Esophagus muscularis mucosa (tissue), 4 donors: ENCODE measurements at regions not wholly inside any gene's neighbourhood (a gene's known extent, or its start where the extent isn't known, plus 50 kb on each side); places are given as distances from the start of the nearest gene placed in this dataset.

Experiments used
- DNase-seq: peaks from one replicate; pipeline ENCODE4 v3.0.0-alpha.2; 2017; ENCODE audit errors: extremely low spot score
- H3K27ac ChIP-seq, 4 donors: fragments of 200-600 bp; sonication (generic); replicated peaks in 1 of 4; 1 replicate in 3 of 4; 2 replicates in 1 of 4; pipeline ENCODE4 v1.5.1; 2016 to 2019; ENCODE audit warnings: mild to moderate bottlenecking in 1 of 4
- H3K27me3 ChIP-seq, 4 donors: fragments of 200-600 bp; sonication (generic); one replicate each; pipeline versions ENCODE4 v1.5.1 to v1.6.0; 2016 to 2019
- H3K36me3 ChIP-seq, 4 donors: fragments of 200-600 bp; sonication (generic); one replicate each; pipeline ENCODE4 v1.5.1; 2016 to 2019
- H3K4me1 ChIP-seq, 4 donors: fragments of 200-600 bp; sonication (generic); one replicate each; pipeline ENCODE4 v1.5.1; 2016 to 2019
- H3K4me3 ChIP-seq, 4 donors: fragments of 200-600 bp; sonication (generic); 1 replicate in 2 of 4; 2 replicates in 2 of 4; pipeline ENCODE4 v1.5.1; 2016 to 2019; ENCODE audit warnings: mild to moderate bottlenecking in 4 of 4, moderate library complexity in 1 of 4
- H3K9me3 ChIP-seq, 4 donors: fragments of 200-600 bp; sonication (generic); 1 replicate in 3 of 4; 2 replicates in 1 of 4; pipeline ENCODE4 v1.5.1; 2016 to 2019
- EP300 ChIP-seq: sonication (generic); formaldehyde crosslinking; IDR thresholded peaks from one replicate; pipeline ENCODE4 v1.6.1; 2017; ENCODE audit warnings: antibody characterized with exemption
- POLR2A ChIP-seq: fragments of 450-650 bp; IDR thresholded peaks from one replicate; pipeline ENCODE4 v1.6.1; 2017; ENCODE audit warnings: antibody characterized with exemption, moderate library complexity, mild to moderate bottlenecking, low read depth
- POLR2AphosphoS5 ChIP-seq, 2 donors: sonication (generic); formaldehyde crosslinking; IDR thresholded peaks; one replicate each; pipeline ENCODE4 v1.6.1; 2017; ENCODE audit warnings: antibody characterized with exemption in 2 of 2
- WGBS: methylation state at CpG from one replicate; pipeline ENCODE4 v1.1.5; 2018; 5-methylcytosine and 5-hydroxymethylcytosine counted together
- intact Hi-C: fragments of 100-400 bp; cut with DNase I; formaldehyde crosslinking; loops from one replicate; pipeline ENCODE4 v1.15.1; 2023
- TF ChIP-seq, protein P1 (sequence below), 3 experiments: fragments of 200-600 bp in 2 of 3; fragments of 450-650 bp in 1 of 3; sonication (generic) in 2 of 3; IDR thresholded peaks; one replicate each; pipeline ENCODE4 v1.5.1; 2017 to 2019; ENCODE audit warnings: antibody characterized with exemption in 3 of 3, mild to moderate bottlenecking in 2 of 3, moderate library complexity in 1 of 3

- no peak overlapping the region for H3K27ac ChIP-seq
- no peaks in the 10 kb centered on the region for H3K4me1 ChIP-seq
- DNase-seq: no peak
- H3K9me3 ChIP-seq: no peaks in the 10 kb centered on the region
- H3K27me3 ChIP-seq: no peaks in the 10 kb centered on the region
- intact Hi-C loops: no loop called here
- WGBS: 68% methylated on average over 1 of the region's 1 CpG
- no peaks in the 10 kb centered on the region for H3K36me3 ChIP-seq
- H3K4me3 ChIP-seq: no peak overlapping the region
- TF ChIP-seq POLR2A: no peak
- TF ChIP-seq, protein P1, sequence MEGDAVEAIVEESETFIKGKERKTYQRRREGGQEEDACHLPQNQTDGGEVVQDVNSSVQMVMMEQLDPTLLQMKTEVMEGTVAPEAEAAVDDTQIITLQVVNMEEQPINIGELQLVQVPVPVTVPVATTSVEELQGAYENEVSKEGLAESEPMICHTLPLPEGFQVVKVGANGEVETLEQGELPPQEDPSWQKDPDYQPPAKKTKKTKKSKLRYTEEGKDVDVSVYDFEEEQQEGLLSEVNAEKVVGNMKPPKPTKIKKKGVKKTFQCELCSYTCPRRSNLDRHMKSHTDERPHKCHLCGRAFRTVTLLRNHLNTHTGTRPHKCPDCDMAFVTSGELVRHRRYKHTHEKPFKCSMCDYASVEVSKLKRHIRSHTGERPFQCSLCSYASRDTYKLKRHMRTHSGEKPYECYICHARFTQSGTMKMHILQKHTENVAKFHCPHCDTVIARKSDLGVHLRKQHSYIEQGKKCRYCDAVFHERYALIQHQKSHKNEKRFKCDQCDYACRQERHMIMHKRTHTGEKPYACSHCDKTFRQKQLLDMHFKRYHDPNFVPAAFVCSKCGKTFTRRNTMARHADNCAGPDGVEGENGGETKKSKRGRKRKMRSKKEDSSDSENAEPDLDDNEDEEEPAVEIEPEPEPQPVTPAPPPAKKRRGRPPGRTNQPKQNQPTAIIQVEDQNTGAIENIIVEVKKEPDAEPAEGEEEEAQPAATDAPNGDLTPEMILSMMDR (IDR thresholded peaks at IDR 0.05): no peak
- TF ChIP-seq POLR2AphosphoS5 (IDR thresholded peaks at IDR 0.05): no peak
- TF ChIP-seq EP300: no peak
Measured at GRCh38 chr5:45042283-45042682, 233.5 kb downstream of the MRPS30 start.

GRCh38 chr5:45057564-45057963 lies 248.8 kb downstream of the MRPS30 start:
- 55% methylated on average over 3 of the region's 3 CpGs for WGBS
- Histone ChIP-seq H3K27me3 (no peaks in the 10 kb centered on the region), H3K27ac (no peak overlapping the region), H3K4me1 (no peaks in the 10 kb centered on the region), H3K9me3 (no peaks in the 10 kb centered on the region), H3K36me3 (no peaks in the 10 kb centered on the region), H3K4me3 (no peak overlapping the region)
- intact Hi-C loops: no loop called here
- DNase-seq: no peak
- TF ChIP-seq, protein P1 (IDR thresholded peaks at IDR 0.05): no peak
- TF ChIP-seq POLR2AphosphoS5 (IDR thresholded peaks at IDR 0.05): no peak
- no peak for TF ChIP-seq POLR2A
- TF ChIP-seq EP300: no peak

DNA sequence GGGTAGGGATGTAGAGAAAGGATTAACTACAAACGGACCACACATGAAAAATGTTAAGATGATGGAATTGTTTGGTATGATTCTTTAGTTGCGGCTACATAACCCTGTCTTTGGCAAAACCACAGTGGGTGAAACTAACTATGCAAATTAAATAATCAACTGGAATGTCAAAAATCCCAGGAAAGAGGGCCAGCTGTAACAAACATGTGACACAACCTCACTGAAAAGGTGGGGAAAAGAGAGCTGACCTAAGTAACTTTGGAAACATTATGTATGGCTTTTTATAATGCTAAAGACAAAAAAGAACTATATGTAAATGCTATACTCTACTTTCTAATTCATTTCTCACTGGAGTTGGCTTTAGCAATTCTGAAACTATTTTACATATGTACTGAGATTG lies 252.0 kb downstream of the MRPS30 start:
- H3K9me3 ChIP-seq: no peaks in the 10 kb centered on the region
- H3K4me1 ChIP-seq: no peaks in the 10 kb centered on the region
- H3K4me3 ChIP-seq: no peak overlapping the region
- intact Hi-C loops: no loop called here
- no peak for DNase-seq
- no peaks in the 10 kb centered on the region for H3K36me3 ChIP-seq
- H3K27me3 ChIP-seq: no peaks in the 10 kb centered on the region
- H3K27ac ChIP-seq: no peak overlapping the region
- TF ChIP-seq EP300: no peak
- TF ChIP-seq, protein P1 (IDR thresholded peaks at IDR 0.05): no peak
- TF ChIP-seq POLR2AphosphoS5 (IDR thresholded peaks at IDR 0.05): no peak
- WGBS: 34% methylated on average over 2 of the region's 2 CpGs

DNA sequence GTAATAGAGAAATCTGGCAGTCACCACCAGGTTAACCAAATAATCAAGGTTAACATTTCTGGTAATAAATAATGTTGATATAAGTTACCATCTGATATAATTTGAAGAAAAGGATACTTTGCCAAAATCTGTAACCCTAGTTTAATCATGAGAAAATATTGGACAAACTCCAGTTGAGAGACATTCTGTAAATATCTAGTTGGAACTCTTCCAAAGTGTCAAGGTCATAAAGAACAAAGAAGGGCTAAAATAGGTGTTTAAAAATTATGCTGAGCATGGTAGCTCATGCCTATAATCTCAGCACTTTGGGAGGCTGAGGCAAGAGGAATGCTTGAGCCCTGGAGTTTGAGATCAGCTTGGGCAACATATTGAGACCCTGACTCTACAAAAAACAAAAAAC lies 253.3 kb downstream of the MRPS30 start:
- no peak overlapping the region for H3K4me3 ChIP-seq
- intact Hi-C loops: no loop called here
- no peak for TF ChIP-seq EP300
- no peak for TF ChIP-seq POLR2A
- TF ChIP-seq, protein P1 (IDR thresholded peaks at IDR 0.05): no peak
- no peak for TF ChIP-seq POLR2AphosphoS5 (IDR thresholded peaks at IDR 0.05)

GRCh38 chr5:45081082-45081481 lies 272.3 kb downstream of the MRPS30 start:
- Histone ChIP-seq H3K27ac (no peak overlapping the region), H3K4me3 (no peak overlapping the region), H3K4me1 (no peaks in the 10 kb centered on the region), H3K27me3 (no peaks in the 10 kb centered on the region), H3K9me3 (no peaks in the 10 kb centered on the region), H3K36me3 (no peaks in the 10 kb centered on the region)
- WGBS: 80% methylated on average over 2 of the region's 2 CpGs
- TF ChIP-seq POLR2AphosphoS5 (IDR thresholded peaks at IDR 0.05) (no peak), POLR2A (no peak), EP300 (no peak)
- TF ChIP-seq, protein P1 (IDR thresholded peaks at IDR 0.05): no peak
- intact Hi-C loops: no loop called here
- DNase-seq: no peak

More for the DNA sequence above, 253.3 kb downstream of the MRPS30 start:
- H3K27ac ChIP-seq: no peak overlapping the region
- H3K9me3 ChIP-seq: no peaks in the 10 kb centered on the region
- no peaks in the 10 kb centered on the region for H3K36me3 ChIP-seq
- no peaks in the 10 kb centered on the region for H3K27me3 ChIP-seq
- no peaks in the 10 kb centered on the region for H3K4me1 ChIP-seq
- DNase-seq: no peak
